ENCODE measurements at regions not wholly inside any gene's neighbourhood (a gene's known extent, or its start where the extent isn't known, plus 50 kb on each side); places are given as distances from the start of the nearest gene placed in this dataset.

- no peak for DNase-seq (ENCODE audit: low spot score)
Observed at GRCh38 chr5:103621548-103621930, 59.0 kb upstream of the NUDT12 start.

- no peak for DNase-seq (ENCODE audit: low spot score)
Observed at GRCh38 chr5:103620851-103621547, 58.4 kb upstream of the NUDT12 start.

- DNase-seq (ENCODE audit: low spot score) = no peak
Observed at GRCh38 chr5:103617913-103618312, 55.3 kb upstream of the NUDT12 start.

GRCh38 chr5:103617090-103617489 is 54.5 kb upstream of the NUDT12 start:
- DNase-seq (ENCODE audit: low spot score) = no peak

- DNase-seq (ENCODE audit: low spot score) = no peak
Observed at GRCh38 chr5:103612545-103612944, 50.0 kb upstream of the NUDT12 start.

Data from COLO829 (cell line).